GM21737 (cell line): ENCODE measurements at regions not wholly inside any gene's neighbourhood (a gene's known extent, or its start where the extent isn't known, plus 50 kb on each side); places are given as distances from the start of the nearest gene placed in this dataset.

ENCODE experiments used
- ATAC-seq: cut with Tn5 transposase; IDR thresholded peaks from one replicate; pipeline ENCODE4 v1.9.1; 2021; ENCODE audit warnings: mild to moderate bottlenecking, moderate library complexity; ENCODE audit not compliant: unreplicated experiment

DNA sequence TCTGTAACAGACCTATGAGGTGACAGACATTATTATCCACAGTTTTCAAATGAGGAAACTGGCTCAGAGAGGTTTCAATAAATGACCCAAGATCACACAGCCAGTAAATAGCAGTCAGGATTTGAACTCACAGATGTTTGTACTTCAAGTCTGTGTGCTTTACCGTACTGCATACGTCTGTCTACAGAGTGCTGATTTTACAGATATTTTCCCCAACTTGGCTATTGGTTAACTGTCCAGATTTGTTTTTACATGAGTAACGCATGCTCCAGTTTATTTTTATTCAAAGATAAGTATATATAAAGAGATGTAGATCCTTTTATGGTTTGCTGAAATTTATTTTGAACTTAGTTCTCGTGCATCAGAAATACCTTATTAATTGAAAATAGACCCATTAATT is 65.7 kb upstream of the SLC38A2 start:
- no peak for ATAC-seq

DNA sequence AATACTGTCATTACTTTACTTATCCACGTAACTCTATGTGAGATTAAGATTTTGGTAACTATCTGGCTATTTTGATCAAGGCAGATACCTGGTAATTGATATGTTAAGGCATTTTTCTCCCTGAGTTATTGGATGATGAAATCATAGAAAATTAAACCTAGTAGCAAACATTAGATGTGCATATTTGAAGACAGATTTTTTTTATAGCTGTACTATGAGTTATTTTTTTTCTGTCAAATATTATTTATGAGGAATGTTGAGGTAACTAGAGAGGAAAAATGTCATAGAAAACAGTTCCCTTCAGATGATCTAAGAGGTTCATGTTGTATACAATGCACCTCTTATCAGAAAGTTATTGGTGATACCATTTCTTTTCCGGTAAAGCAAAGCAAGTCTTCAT is 64.9 kb upstream of the SLC38A2 start:
- ATAC-seq, result no peak

DNA sequence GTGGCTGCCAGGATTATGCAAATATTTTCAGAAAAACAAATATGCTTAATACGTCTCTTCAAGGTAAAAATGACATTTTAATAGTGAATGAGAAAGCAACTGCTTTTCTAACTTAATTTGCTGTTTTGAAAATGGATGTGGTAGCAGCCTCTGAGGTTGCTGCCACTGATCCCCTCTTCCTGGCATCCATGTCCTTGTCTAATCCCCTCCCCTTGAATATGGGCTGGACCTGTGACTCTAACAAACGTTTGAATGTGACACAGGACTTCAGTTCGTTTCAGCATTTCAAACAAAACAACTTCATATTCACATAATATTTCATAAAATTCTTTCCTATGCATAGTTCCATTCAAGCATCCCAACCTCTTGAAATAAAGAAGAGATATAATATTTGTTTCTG is 64.2 kb upstream of the SLC38A2 start:
- no peak for ATAC-seq

DNA sequence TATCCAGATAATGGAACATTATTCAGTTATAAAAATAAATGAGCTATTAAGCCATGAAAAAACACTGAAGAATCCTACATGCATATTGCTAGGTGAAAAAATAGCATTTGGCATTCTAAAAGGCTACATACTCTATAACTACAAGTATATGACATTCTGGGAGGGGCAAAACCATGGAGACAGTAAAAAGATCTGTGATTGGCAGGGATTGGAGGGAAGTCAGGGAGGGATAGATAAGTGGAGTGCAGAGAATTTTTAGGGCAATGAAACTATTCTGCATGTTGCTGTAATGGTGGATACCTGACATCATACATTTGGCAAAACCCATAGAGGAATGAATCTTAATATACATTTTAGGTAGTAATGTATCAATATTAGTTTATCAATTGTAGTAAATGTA is 63.1 kb upstream of the SLC38A2 start:
- ATAC-seq, result no peak

DNA sequence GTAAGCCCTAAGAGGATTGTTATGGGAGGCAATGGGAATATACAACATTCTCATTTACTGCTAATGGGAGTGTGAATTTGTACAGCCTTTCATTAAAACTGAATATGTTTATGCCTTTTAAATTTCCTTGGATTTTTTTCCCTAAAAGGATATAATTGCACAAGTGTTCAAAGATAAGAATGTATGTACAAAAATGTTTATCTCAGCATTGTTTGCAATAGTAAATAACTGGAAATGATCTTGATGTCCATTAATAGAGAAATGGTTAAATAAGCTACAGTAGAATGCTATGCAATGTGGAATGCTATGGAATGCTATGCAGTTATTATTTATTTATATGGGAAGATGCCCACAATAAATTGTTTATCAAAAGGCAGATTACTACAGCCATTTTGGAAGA is 62.5 kb upstream of the SLC38A2 start:
- no peak for ATAC-seq

DNA sequence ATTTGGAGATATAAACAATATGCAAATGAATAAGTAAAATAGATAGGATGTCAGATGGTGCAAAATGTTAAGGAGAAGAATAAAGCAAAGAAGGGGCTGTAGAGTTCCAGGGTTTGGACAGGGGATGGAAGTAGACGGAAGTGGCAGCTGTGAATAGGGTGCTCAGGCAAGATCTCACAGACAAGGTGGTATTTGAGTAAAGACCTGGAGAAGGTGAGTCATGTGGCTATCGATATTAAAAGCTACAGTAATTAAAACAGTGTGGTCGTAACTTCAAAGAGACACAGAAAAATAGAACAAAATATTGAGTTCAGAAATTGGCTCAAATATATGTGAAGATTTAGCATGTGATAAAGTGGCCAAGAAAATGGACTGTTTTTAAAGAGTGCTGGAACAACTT is 61.3 kb upstream of the SLC38A2 start:
- ATAC-seq, result no peak

DNA sequence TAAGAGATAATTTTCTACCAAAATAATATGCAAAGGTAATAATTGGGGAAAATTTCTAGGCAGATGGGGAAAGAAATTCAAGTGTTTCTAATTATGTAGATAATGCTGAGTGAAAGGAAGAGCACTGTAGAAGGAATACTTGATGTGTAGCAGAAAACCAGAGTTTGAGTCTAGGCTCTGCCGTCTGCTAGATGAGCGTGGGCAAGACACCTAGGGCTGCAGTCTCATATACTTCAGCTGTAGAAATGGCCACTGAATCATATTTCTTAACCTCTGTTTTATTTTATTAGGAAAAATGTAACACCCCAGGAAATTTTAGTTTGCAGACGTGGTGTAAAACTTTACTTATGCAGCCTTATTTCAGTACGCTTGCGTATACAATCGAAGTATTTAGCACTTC is 59.8 kb upstream of the SLC38A2 start:
- ATAC-seq, result no peak

DNA sequence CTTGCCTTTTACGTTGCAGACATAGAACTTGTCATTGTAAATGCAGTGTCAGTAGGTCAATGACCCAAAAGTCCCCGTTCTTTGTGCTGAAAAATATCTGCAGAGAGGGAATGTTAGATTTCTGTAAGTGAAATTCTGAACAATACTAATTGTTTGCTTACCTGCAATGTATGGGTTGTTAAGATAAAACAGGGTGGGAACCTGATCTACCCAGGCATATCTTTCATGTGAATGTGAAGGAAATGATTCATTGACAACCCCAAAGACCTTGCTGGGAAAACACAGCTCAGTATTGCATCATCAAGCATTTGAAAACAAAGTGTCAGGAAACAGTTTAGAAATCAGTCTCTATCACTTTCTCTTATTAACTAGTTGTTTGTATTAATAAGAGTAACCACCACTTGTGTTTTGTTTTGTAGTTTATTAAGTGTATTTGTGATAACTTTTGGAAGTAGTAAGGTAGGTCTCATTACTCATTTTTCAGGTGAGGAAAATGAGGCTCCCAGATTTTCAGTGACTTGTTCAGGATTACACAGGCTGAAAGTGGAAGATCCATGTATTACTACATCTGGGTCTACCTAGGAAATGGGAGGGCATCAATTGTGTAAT is 57.9 kb upstream of the SLC38A2 start:
- ATAC-seq, result no peak
